HCT116 (cell line): ENCODE measurements at regions not wholly inside any gene's neighbourhood (a gene's known extent, or its start where the extent isn't known, plus 50 kb on each side); places are given as distances from the start of the nearest gene placed in this dataset.
A peak's percentile ranks its signal among the peaks of the same experiment; 100 is the strongest.

Experiments used
- ATAC-seq: fragments of 200-7000 bp; cut with Tn5 transposase; 2 replicates; pipeline ENCODE4 v1.9.1; 2020; ENCODE audit warnings: mild to moderate bottlenecking, moderate library complexity
- BruUV-seq: library from RNA; stranded (reverse); fragments of 400-500 nt; replicated peaks from 2 replicates; lab custom pipeline; 2021; lab: Mats Ljungman, UMichigan
- CTCF ChIA-PET: fragments of 300-600 bp; sonication (Branson Sonifier 250); formaldehyde crosslinking; loops from one replicate; lab custom pipeline; 2021; ENCODE audit warnings: antibody characterized with exemption; lab: Charles Lee
- POLR2A ChIA-PET: fragments of 300-600, 350-600 bp; sonication (Branson Sonifier 250); formaldehyde crosslinking; loops from one replicate; lab custom pipeline; 2021; ENCODE audit warnings: antibody characterized with exemption; lab: Charles Lee
- RAD21 ChIA-PET, 2 experiments: fragments of 300-600 bp; sonication (Branson Sonifier 250); formaldehyde crosslinking; loops; one replicate each; lab custom pipeline; 2023; ENCODE audit warnings: low total read pairs in 2 of 2; ENCODE audit not compliant: uncharacterized antibody in 2 of 2, unreplicated experiment in 2 of 2, low non-redundant PET in 1 of 2; lab: Charles Lee
- DNase-seq: peaks from one replicate; pipeline ENCODE4 v3.0.0-alpha.2; 2010; ENCODE audit warnings: low read depth, low spot score
- H2AFZ ChIP-seq: fragments of 200-600 bp; shearing (Covaris generic), sonication (generic); 2 replicates; pipeline ENCODE4 v1.6.1; 2017; ENCODE audit warnings: low read depth, mixed run types, mixed read lengths, antibody characterized with exemption, low read length; ENCODE audit not compliant: poor library complexity, severe bottlenecking
- H3K27ac ChIP-seq: 2 replicates; pipeline ENCODE4 v1.5.1; 2012; ENCODE audit warnings: low read depth, low read length
- H3K27me3 ChIP-seq: fragments of 200-600 bp; sonication (generic); 2 replicates; pipeline ENCODE4 v1.6.1; 2016; ENCODE audit warnings: mixed run types, low read length, mixed read lengths; ENCODE audit not compliant: insufficient read depth
- H3K36me3 ChIP-seq, 2 experiments: fragments of 200-500 bp in 1 of 2; fragments of 200-600 bp in 1 of 2; sonication (Bioruptor generic) in 1 of 2; sonication (generic) in 1 of 2; 2 replicates each; pipeline versions ENCODE4 v1.5.1 to v1.6.1; 2014 to 2016; ENCODE audit warnings: low read length in 2 of 2, inconsistent platforms in 1 of 2, mixed read lengths in 1 of 2, mixed run types in 1 of 2; ENCODE audit not compliant: insufficient read depth in 2 of 2, control insufficient read depth in 1 of 2
- H3K4me1 ChIP-seq, 2 experiments: fragments of 200-600 bp in 1 of 2; sonication (generic) in 1 of 2; 2 replicates each; pipeline versions ENCODE4 v1.5.1 to v1.6.1; 2012 to 2017; ENCODE audit warnings: low read length in 2 of 2, inconsistent platforms in 1 of 2, mild to moderate bottlenecking in 1 of 2, mixed read lengths in 1 of 2, mixed run types in 1 of 2, moderate library complexity in 1 of 2; ENCODE audit not compliant: insufficient read depth in 2 of 2, control insufficient read depth in 1 of 2
- H3K4me2 ChIP-seq: fragments of 200-600 bp; sonication (generic); 2 replicates; pipeline ENCODE4 v1.6.1; 2017; ENCODE audit warnings: mixed run types, low read length, mixed read lengths
- H3K4me3 ChIP-seq, 2 experiments: fragments of 200-600 bp in 1 of 2; sonication (generic) in 1 of 2; replicated peaks in 1 of 2; 2 replicates each; pipeline ENCODE4 v1.5.1; 2011 to 2016; ENCODE audit warnings: low read length in 2 of 2, control low read depth in 1 of 2, low read depth in 1 of 2, mild to moderate bottlenecking in 1 of 2, mixed read lengths in 1 of 2, mixed run types in 1 of 2
- H3K79me2 ChIP-seq: fragments of 200-600 bp; sonication (generic); 2 replicates; pipeline ENCODE4 v1.6.1; 2017; ENCODE audit warnings: mild to moderate bottlenecking, mixed run types, low read length, moderate library complexity, mixed read lengths; ENCODE audit not compliant: insufficient read depth
- H3K9ac ChIP-seq: fragments of 200-600 bp; sonication (generic); 2 replicates; pipeline ENCODE4 v1.6.1; 2016; ENCODE audit warnings: low read length, mixed read lengths
- H3K9me2 ChIP-seq: fragments of 200-600 bp; sonication (generic), shearing (Covaris generic); 2 replicates; pipeline ENCODE4 v1.6.1; 2017; ENCODE audit warnings: mixed run types, mild to moderate bottlenecking, moderate library complexity; ENCODE audit not compliant: insufficient read depth
- H3K9me3 ChIP-seq, 2 experiments: fragments of 200-500 bp in 1 of 2; fragments of 200-600 bp in 1 of 2; sonication (Bioruptor generic) in 1 of 2; sonication (generic) in 1 of 2; 2 replicates each; pipeline ENCODE4 v1.6.1; 2014 to 2017; ENCODE audit warnings: low read length in 2 of 2, mixed read lengths in 2 of 2, inconsistent platforms in 1 of 2, low read depth in 1 of 2, mild to moderate bottlenecking in 1 of 2, mixed run types in 1 of 2, moderate library complexity in 1 of 2; ENCODE audit not compliant: control insufficient read depth in 1 of 2, insufficient read depth in 1 of 2
- H4K20me1 ChIP-seq: fragments of 200-600 bp; sonication (generic), shearing (Covaris generic); 2 replicates; pipeline ENCODE4 v1.6.1; 2017; ENCODE audit warnings: mixed run types, mild to moderate bottlenecking, moderate library complexity; ENCODE audit not compliant: insufficient read depth
- CBX3 ChIP-seq: IDR thresholded peaks from 2 replicates; pipeline ENCODE4 v1.6.1; 2012; ENCODE audit warnings: low read depth
- CTCF ChIP-seq, 3 experiments: fragments of 200-600 bp in 1 of 3; sonication (generic) in 1 of 3; IDR thresholded peaks in 2 of 3; conservative IDR thresholded peaks in 1 of 3; 2 replicates each; pipeline ENCODE4 v1.5.1; 2012 to 2017; ENCODE audit warnings: low read depth in 2 of 3, low read length in 2 of 3, antibody characterized with exemption in 1 of 3, borderline replicate concordance in 1 of 3, control low read depth in 1 of 3, mild to moderate bottlenecking in 1 of 3, mixed read lengths in 1 of 3, mixed run types in 1 of 3, moderate library complexity in 1 of 3; ENCODE audit not compliant: insufficient read depth in 1 of 3
- EGR1 ChIP-seq: IDR thresholded peaks from 2 replicates; pipeline ENCODE4 v1.6.1; 2012; ENCODE audit warnings: low read depth
- EZH2phosphoT487 ChIP-seq: fragments of 200-600 bp; IDR thresholded peaks from 2 replicates; pipeline ENCODE4 v1.6.1; 2018; ENCODE audit warnings: antibody characterized with exemption, borderline replicate concordance
- FOSL1 ChIP-seq: IDR thresholded peaks from 2 replicates; pipeline ENCODE4 v1.6.1; 2012; ENCODE audit warnings: low read depth
- JUND ChIP-seq: IDR thresholded peaks from 2 replicates; pipeline ENCODE4 v1.6.1; 2012
- MAX ChIP-seq: IDR thresholded peaks from 2 replicates; pipeline ENCODE4 v1.6.1; 2012
- POLR2A ChIP-seq: IDR thresholded peaks from 2 replicates; pipeline ENCODE4 v1.7.0; 2011; ENCODE audit warnings: borderline replicate concordance; ENCODE audit not compliant: insufficient read depth, insufficient read length; ENCODE audit errors: extremely low read depth
- POLR2AphosphoS5 ChIP-seq: IDR thresholded peaks from 2 replicates; pipeline ENCODE4 v1.6.1; 2011; ENCODE audit warnings: mild to moderate bottlenecking, low read depth, low read length, moderate library complexity
- REST ChIP-seq: IDR thresholded peaks from 2 replicates; pipeline ENCODE4 v1.6.1; 2012; ENCODE audit warnings: low read depth
- SIN3A ChIP-seq: IDR thresholded peaks from 2 replicates; pipeline ENCODE4 v1.6.1; 2012; ENCODE audit warnings: low read depth
- SRF ChIP-seq: IDR thresholded peaks from 2 replicates; pipeline ENCODE4 v1.6.1; 2012; ENCODE audit warnings: low read depth
- TCF7L2 ChIP-seq: IDR thresholded peaks from 2 replicates; pipeline ENCODE4 v1.7.0; 2011; ENCODE audit warnings: borderline replicate concordance, inconsistent platforms; ENCODE audit not compliant: insufficient read depth, insufficient read length; ENCODE audit errors: extremely low read depth
- YY1 ChIP-seq: IDR thresholded peaks from 2 replicates; pipeline ENCODE4 v1.6.1; 2011; ENCODE audit warnings: low read length, low read depth, moderate library complexity, mild to moderate bottlenecking; ENCODE audit not compliant: insufficient replicate concordance; ENCODE audit errors: extremely low read depth
- ZFX ChIP-seq: fragments of 450-650 bp; IDR thresholded peaks from 2 replicates; pipeline ENCODE4 v1.6.1; 2017
- ZNF274 ChIP-seq: fragments of 200-500 bp; sonication (Bioruptor generic); IDR thresholded peaks from 2 replicates; pipeline ENCODE4 v1.6.1; 2014; ENCODE audit warnings: mild to moderate bottlenecking, low read depth, low read length, inconsistent platforms
- intact Hi-C: fragments of 100-400 bp; cut with micrococcal nuclease; formaldehyde crosslinking; loops from 2 replicates; pipeline ENCODE4 v1.10.0; 2022

GRCh38 chr2:54403512-54404238, 52.5 kb upstream of the SPTBN1 start:
- no peaks in the 10 kb centered on the region for H3K79me2 ChIP-seq
- no peak for TF ChIP-seq REST
- TF ChIP-seq CBX3, result no peak
- TF ChIP-seq YY1, result no peak
- TF ChIP-seq SIN3A, result no peak
- TF ChIP-seq POLR2A, result no peak
- H3K27ac ChIP-seq, result no peak overlapping the region
- ChIA-PET RAD21 (no interaction called here), POLR2A (no interaction called here), CTCF (no interaction called here)
- H3K4me2 ChIP-seq, result no peak overlapping the region
- no peaks in the 10 kb centered on the region for H3K9me2 ChIP-seq
- no peak overlapping the region for H3K4me3 ChIP-seq
- H3K9ac ChIP-seq, result no peak overlapping the region
- H3K36me3 ChIP-seq, result no peaks in the 10 kb centered on the region
- H4K20me1 ChIP-seq, result no peaks in the 10 kb centered on the region
- DNase-seq (no peak), ATAC-seq (no peak)
- intact Hi-C loops, result no loop called here
- H3K4me1 ChIP-seq, result peaks cover 0 to 8% of the 10 kb centered on the region in 2 experiments; a peak in 1 of 4 replicates
- BruUV-seq, result no TSS peak
- no peaks in the 10 kb centered on the region for H3K27me3 ChIP-seq
- H2AFZ ChIP-seq, result peak overlapping the region; percentile 65
- no peaks in the 10 kb centered on the region for H3K9me3 ChIP-seq

- Histone ChIP-seq H4K20me1 (no peaks in the 10 kb centered on the region), H3K9me3 (no peaks in the 10 kb centered on the region), H3K4me3 (no peak overlapping the region), H3K9ac (no peak overlapping the region), H3K27ac (no peak overlapping the region), H3K79me2 (no peaks in the 10 kb centered on the region), H3K4me1 (peaks cover 0 to 8% of the 10 kb centered on the region in 2 experiments; a peak in 1 of 4 replicates), H2AFZ (no peak overlapping the region), H3K36me3 (no peaks in the 10 kb centered on the region), H3K27me3 (no peaks in the 10 kb centered on the region), H3K9me2 (no peaks in the 10 kb centered on the region), H3K4me2 (no peak overlapping the region)
- no TSS peak for BruUV-seq
- CTCF ChIA-PET, result no interaction called here
- DNase-seq (no peak), ATAC-seq (no peak)
- RAD21 ChIA-PET, result no interaction called here
- intact Hi-C loops, result no loop called here
- POLR2A ChIA-PET, result no interaction called here
- TF ChIP-seq POLR2A, result no peak
- no peak for TF ChIP-seq EGR1
- TF ChIP-seq FOSL1, result no peak
- TF ChIP-seq POLR2AphosphoS5, result no peak
- TF ChIP-seq CTCF (IDR thresholded peaks at IDR 0.05 in 2 of 3, conservative IDR thresholded peaks at IDR 0.05 in 1 of 3; ENCODE audit: borderline replicate concordance in 1 of 3, insufficient read depth in 1 of 3, low read depth in 2 of 3, low read length in 2 of 3), result no peak
- TF ChIP-seq ZNF274, result no peak
- no peak for TF ChIP-seq ZFX
- no peak for TF ChIP-seq MAX
- TF ChIP-seq EZH2phosphoT487, result no peak
- TF ChIP-seq TCF7L2, result no peak
- no peak for TF ChIP-seq SRF
- TF ChIP-seq JUND, result no peak
Measured at GRCh38 chr2:54404270-54404669, 51.9 kb upstream of the SPTBN1 start.
